DMS153 (cell line): ENCODE measurements at regions not wholly inside any gene's neighbourhood (a gene's known extent, or its start where the extent isn't known, plus 50 kb on each side); places are given as distances from the start of the nearest gene placed in this dataset.

ENCODE experiments used
- DNase-seq: peaks from one replicate; lab custom pipeline; 2025; lab: John Stamatoyannopoulos, UW

- DNase-seq: no peak
Measured at GRCh38 chr7:156480671-156481070, 159.9 kb upstream of the RNF32 start.

- no peak for DNase-seq
Measured at GRCh38 chr7:156479596-156479995, 161.0 kb upstream of the RNF32 start.

GRCh38 chr7:156478486-156478885, 162.1 kb upstream of the RNF32 start:
- DNase-seq: no peak

GRCh38 chr7:156475666-156476065, 164.9 kb upstream of the RNF32 start:
- no peak for DNase-seq

GRCh38 chr7:156475179-156475578, 165.4 kb upstream of the RNF32 start:
- no peak for DNase-seq

- no peak for DNase-seq
Measured at GRCh38 chr7:156474241-156474743, 166.3 kb upstream of the RNF32 start.

GRCh38 chr7:156473476-156474240, 166.9 kb upstream of the RNF32 start:
- DNase-seq: no peak

- DNase-seq: no peak
Measured at GRCh38 chr7:156472267-156472666, 168.3 kb upstream of the RNF32 start.

- no peak for DNase-seq
Measured at GRCh38 chr7:156470399-156471320, 169.9 kb upstream of the RNF32 start.

- DNase-seq: no peak
Measured at GRCh38 chr7:156466955-156467625, 173.5 kb upstream of the RNF32 start.

- no peak for DNase-seq
Measured at GRCh38 chr7:156466272-156466671, 174.3 kb upstream of the RNF32 start.

GRCh38 chr7:156465186-156465585, 175.4 kb upstream of the RNF32 start:
- DNase-seq: no peak

GRCh38 chr7:156464339-156464738, 176.2 kb upstream of the RNF32 start:
- no peak for DNase-seq

GRCh38 chr7:156463280-156463679, 177.3 kb upstream of the RNF32 start:
- no peak for DNase-seq

GRCh38 chr7:156461881-156462665, 178.5 kb upstream of the RNF32 start:
- no peak for DNase-seq

GRCh38 chr7:156460858-156461627, 179.5 kb upstream of the RNF32 start:
- no peak for DNase-seq

- DNase-seq: no peak
Measured at GRCh38 chr7:156459582-156459981, 181.0 kb upstream of the RNF32 start.

GRCh38 chr7:156459067-156459466, 181.5 kb upstream of the RNF32 start:
- DNase-seq: no peak

GRCh38 chr7:156458011-156458410, 182.6 kb upstream of the RNF32 start:
- no peak for DNase-seq

GRCh38 chr7:156456503-156457115, 184.0 kb upstream of the RNF32 start:
- no peak for DNase-seq
